ENCODE measurements at regions not wholly inside any gene's neighbourhood (a gene's known extent, or its start where the extent isn't known, plus 50 kb on each side); places are given as distances from the start of the nearest gene placed in this dataset.

DNA sequence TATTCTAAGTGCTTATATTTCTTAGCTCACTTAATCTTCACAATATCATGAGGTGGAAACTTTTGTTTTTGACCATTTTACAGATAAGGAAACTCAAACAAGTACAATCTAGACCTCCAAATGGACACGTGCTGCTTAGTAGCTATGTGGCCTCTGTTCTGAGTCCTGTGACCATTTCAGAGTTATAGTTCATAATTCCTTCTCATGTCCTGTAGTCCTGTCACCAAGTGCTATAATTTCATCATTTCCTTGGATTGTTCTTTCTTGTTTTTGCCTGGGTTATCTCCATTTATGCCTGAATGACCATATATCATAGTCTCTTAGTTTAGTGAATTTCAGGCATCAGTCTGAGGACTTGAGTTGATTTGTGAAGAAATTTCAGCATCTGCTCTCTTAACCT, 91.7 kb downstream of the NUP35 start:
- peaks cover 3% of the 10 kb centered on the region for H3K4me1 ChIP-seq (ENCODE audit: control insufficient read depth, extremely low read depth, insufficient read depth, low read length)
- TF ChIP-seq, protein P1, sequence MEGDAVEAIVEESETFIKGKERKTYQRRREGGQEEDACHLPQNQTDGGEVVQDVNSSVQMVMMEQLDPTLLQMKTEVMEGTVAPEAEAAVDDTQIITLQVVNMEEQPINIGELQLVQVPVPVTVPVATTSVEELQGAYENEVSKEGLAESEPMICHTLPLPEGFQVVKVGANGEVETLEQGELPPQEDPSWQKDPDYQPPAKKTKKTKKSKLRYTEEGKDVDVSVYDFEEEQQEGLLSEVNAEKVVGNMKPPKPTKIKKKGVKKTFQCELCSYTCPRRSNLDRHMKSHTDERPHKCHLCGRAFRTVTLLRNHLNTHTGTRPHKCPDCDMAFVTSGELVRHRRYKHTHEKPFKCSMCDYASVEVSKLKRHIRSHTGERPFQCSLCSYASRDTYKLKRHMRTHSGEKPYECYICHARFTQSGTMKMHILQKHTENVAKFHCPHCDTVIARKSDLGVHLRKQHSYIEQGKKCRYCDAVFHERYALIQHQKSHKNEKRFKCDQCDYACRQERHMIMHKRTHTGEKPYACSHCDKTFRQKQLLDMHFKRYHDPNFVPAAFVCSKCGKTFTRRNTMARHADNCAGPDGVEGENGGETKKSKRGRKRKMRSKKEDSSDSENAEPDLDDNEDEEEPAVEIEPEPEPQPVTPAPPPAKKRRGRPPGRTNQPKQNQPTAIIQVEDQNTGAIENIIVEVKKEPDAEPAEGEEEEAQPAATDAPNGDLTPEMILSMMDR (IDR thresholded peaks at IDR 0.05; ENCODE audit: extremely low read depth in 1 of 2, insufficient read depth in 1 of 2, low read depth in 1 of 2, low read length in 2 of 2), result no peak
- TF ChIP-seq GATA2 (IDR thresholded peaks at IDR 0.05; ENCODE audit: insufficient read depth, insufficient read length, low read depth, low read length), result no peak
- no peak for TF ChIP-seq MYC (IDR thresholded peaks at IDR 0.05; ENCODE audit: low read depth, low read length)
- TF ChIP-seq JUN (IDR thresholded peaks at IDR 0.05; ENCODE audit: borderline replicate concordance, insufficient read depth, insufficient read length, low read depth), result no peak
- TF ChIP-seq, protein P2, sequence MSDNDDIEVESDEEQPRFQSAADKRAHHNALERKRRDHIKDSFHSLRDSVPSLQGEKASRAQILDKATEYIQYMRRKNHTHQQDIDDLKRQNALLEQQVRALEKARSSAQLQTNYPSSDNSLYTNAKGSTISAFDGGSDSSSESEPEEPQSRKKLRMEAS (IDR thresholded peaks at IDR 0.05; ENCODE audit: insufficient read depth, insufficient read length), result no peak
- no peak for TF ChIP-seq POLR2AphosphoS5 (IDR thresholded peaks at IDR 0.05; ENCODE audit: insufficient read depth, low read depth, low read length)
- TF ChIP-seq EZH2 (IDR thresholded peaks at IDR 0.05; ENCODE audit: borderline replicate concordance, low read depth, low read length, severe bottlenecking), result no peak
- no peak for TF ChIP-seq FOS (IDR thresholded peaks at IDR 0.05; ENCODE audit: borderline replicate concordance, insufficient read depth, low read length)
- no peak for TF ChIP-seq POLR2A (IDR thresholded peaks at IDR 0.05; ENCODE audit: low read depth, low read length)
- DNase-seq (ENCODE audit: low read depth, low spot score) (peak; percentile 61), FAIRE-seq (peak; percentile 70)
- H3K27ac ChIP-seq (ENCODE audit: insufficient read depth, low read depth, low read length), result no peak overlapping the region
- H3K27me3 ChIP-seq (ENCODE audit: control insufficient read depth in 2 of 2, insufficient read depth in 2 of 2, low read length in 2 of 2), result no peaks in the 10 kb centered on the region
- no peaks in the 10 kb centered on the region for H3K36me3 ChIP-seq (ENCODE audit: control insufficient read depth in 2 of 2, extremely low read depth in 1 of 2, insufficient read depth in 2 of 2, low read length in 2 of 2)
- dilution Hi-C loops (cut with MboI; ENCODE audit: extremely low pct_ligation_motif_present, low sequenced_read_pairs), result no loop called here
- POLR2A ChIA-PET, result no interaction called here
- H2AFZ ChIP-seq (ENCODE audit: low read depth, low read length), result no peak overlapping the region
- CTCF ChIA-PET, result interaction anchor here (1.3 to 1.6 kb wide), 2 partner anchors 28 to 36 kb away, joined by 3 to 4 read pairs; no protein-coding TSS in a partner anchor
- no peaks in the 10 kb centered on the region for H3K9me1 ChIP-seq (replicated peaks; ENCODE audit: control insufficient read depth, extremely low read depth, insufficient read depth, low read length)
- intact Hi-C loops (cut with micrococcal nuclease), result no loop called here
- no peaks in the 10 kb centered on the region for H4K20me1 ChIP-seq (replicated peaks; ENCODE audit: control insufficient read depth, extremely low read depth, insufficient read depth, low read length)
- H3K9me3 ChIP-seq (replicated peaks; ENCODE audit: control insufficient read depth, insufficient read depth, low read length), result no peaks in the 10 kb centered on the region
- H3K79me2 ChIP-seq (ENCODE audit: control insufficient read depth, insufficient read depth, low read length), result no peaks in the 10 kb centered on the region
- BruUV-seq (replicated peaks), result no TSS peak
- no peak overlapping the region for H3K4me2 ChIP-seq (ENCODE audit: insufficient read depth, low read length)
- no peak overlapping the region for H3K9ac ChIP-seq (replicated peaks; ENCODE audit: extremely low read depth, insufficient read depth, low read length)
- H3K4me3 ChIP-seq (replicated peaks in 1 of 3; ENCODE audit: insufficient read depth in 1 of 3, low read depth in 1 of 3, low read length in 3 of 3), result no peak overlapping the region

Measured in endothelial cell of umbilical vein (primary cell).